H9 (cell line): ENCODE measurements at regions not wholly inside any gene's neighbourhood (a gene's known extent, or its start where the extent isn't known, plus 50 kb on each side); places are given as distances from the start of the nearest gene placed in this dataset.

ENCODE experiments used
- DNase-seq: peaks from one replicate; pipeline ENCODE4 v3.0.0-alpha.2; 2017
- H2AFZ ChIP-seq: one replicate; pipeline ENCODE4 v1.6.1; 2013; ENCODE audit warnings: mild to moderate bottlenecking, low read length, control low read depth, moderate library complexity
- H2AK5ac ChIP-seq: 2 replicates; pipeline ENCODE4 v1.6.1; 2013; ENCODE audit warnings: low read length, control low read depth, mixed read lengths; ENCODE audit not compliant: insufficient read length
- H2BK120ac ChIP-seq: one replicate; pipeline ENCODE4 v1.6.1; 2013; ENCODE audit warnings: low read depth, mild to moderate bottlenecking, low read length, control low read depth, inconsistent platforms; ENCODE audit not compliant: poor library complexity, severe bottlenecking
- H2BK12ac ChIP-seq: 2 replicates; pipeline ENCODE4 v1.6.1; 2013; ENCODE audit warnings: low read length, control low read depth, mixed read lengths, low read depth; ENCODE audit not compliant: insufficient read length
- H2BK15ac ChIP-seq: 2 replicates; pipeline ENCODE4 v1.6.1; 2013; ENCODE audit warnings: low read depth, low read length, control low read depth
- H2BK20ac ChIP-seq: one replicate; pipeline ENCODE4 v1.6.1; 2013; ENCODE audit warnings: low read depth, mild to moderate bottlenecking, low read length, control low read depth, inconsistent platforms; ENCODE audit not compliant: poor library complexity, severe bottlenecking
- H2BK5ac ChIP-seq: 2 replicates; pipeline ENCODE4 v1.6.1; 2013; ENCODE audit warnings: low read length, control low read depth, mixed read lengths; ENCODE audit not compliant: insufficient read length
- H3K14ac ChIP-seq: 2 replicates; pipeline ENCODE4 v1.6.1; 2013; ENCODE audit warnings: low read length, control low read depth; ENCODE audit not compliant: insufficient read depth
- H3K18ac ChIP-seq: 2 replicates; pipeline ENCODE4 v1.6.1; 2013; ENCODE audit warnings: low read depth, mild to moderate bottlenecking, mixed read lengths, low read length, control low read depth; ENCODE audit not compliant: insufficient read length
- H3K23ac ChIP-seq: 2 replicates; pipeline ENCODE4 v1.6.1; 2013; ENCODE audit warnings: low read length, control low read depth, mixed read lengths, low read depth; ENCODE audit not compliant: insufficient read length
- H3K23me2 ChIP-seq: 2 replicates; pipeline ENCODE4 v1.6.1; 2013; ENCODE audit warnings: low read depth, mild to moderate bottlenecking, mixed read lengths, low read length, control low read depth; ENCODE audit not compliant: insufficient read length, poor library complexity, severe bottlenecking
- H3K27ac ChIP-seq: 2 replicates; pipeline ENCODE4 v1.5.1; 2013; ENCODE audit warnings: low read length, control low read depth, mixed read lengths, low read depth; ENCODE audit not compliant: insufficient read length
- H3K27me3 ChIP-seq: 2 replicates; pipeline ENCODE4 v1.6.1; 2013; ENCODE audit warnings: low read length, control low read depth, inconsistent platforms; ENCODE audit not compliant: insufficient read depth
- H3K4ac ChIP-seq: 2 replicates; pipeline ENCODE4 v1.6.1; 2013; ENCODE audit warnings: low read depth, mild to moderate bottlenecking, control low read depth, inconsistent platforms, low read length, moderate library complexity
- H3K4me1 ChIP-seq: 2 replicates; pipeline ENCODE4 v1.6.1; 2013; ENCODE audit warnings: low read length, control low read depth, inconsistent platforms; ENCODE audit not compliant: insufficient read depth
- H3K4me2 ChIP-seq: 2 replicates; pipeline ENCODE4 v1.6.1; 2013; ENCODE audit warnings: low read length, control low read depth, mixed read lengths; ENCODE audit not compliant: insufficient read length, insufficient read depth
- H3K56ac ChIP-seq: 2 replicates; pipeline ENCODE4 v1.6.1; 2013; ENCODE audit warnings: low read depth, mild to moderate bottlenecking, mixed read lengths, low read length, control low read depth; ENCODE audit not compliant: insufficient read length
- H3K79me1 ChIP-seq: 2 replicates; pipeline ENCODE4 v1.6.1; 2013; ENCODE audit warnings: low read depth, mild to moderate bottlenecking, moderate library complexity, low read length, control low read depth, inconsistent platforms; ENCODE audit not compliant: insufficient read depth, poor library complexity, severe bottlenecking
- H3K79me2 ChIP-seq: 2 replicates; pipeline ENCODE4 v1.6.1; 2013; ENCODE audit warnings: low read length, control low read depth, inconsistent platforms; ENCODE audit not compliant: insufficient read depth
- H3K9ac ChIP-seq: 2 replicates; pipeline ENCODE4 v1.6.1; 2013; ENCODE audit warnings: low read length, control low read depth, mixed read lengths; ENCODE audit not compliant: insufficient read length; ENCODE audit errors: extremely low read depth
- H3K9me3 ChIP-seq: one replicate; pipeline ENCODE4 v1.6.1; 2013; ENCODE audit warnings: low read depth, low read length, inconsistent platforms; ENCODE audit not compliant: control insufficient read depth
- H3T11ph ChIP-seq: one replicate; pipeline ENCODE4 v1.6.1; 2013; ENCODE audit warnings: mild to moderate bottlenecking, low read length, control low read depth, inconsistent platforms
- H4K20me1 ChIP-seq: one replicate; pipeline ENCODE4 v1.6.1; 2013; ENCODE audit not compliant: control insufficient read depth, insufficient read length, insufficient read depth
- H4K5ac ChIP-seq: 2 replicates; pipeline ENCODE4 v1.6.1; 2013; ENCODE audit warnings: low read depth, mild to moderate bottlenecking, mixed read lengths, low read length, control low read depth; ENCODE audit not compliant: insufficient read length
- H4K8ac ChIP-seq: replicated peaks from 2 replicates; pipeline ENCODE4 v1.6.1; 2013; ENCODE audit warnings: low read length, control low read depth, mixed read lengths, low read depth; ENCODE audit not compliant: insufficient read length
- H4K91ac ChIP-seq: 2 replicates; pipeline ENCODE4 v1.6.1; 2013; ENCODE audit warnings: low read depth, mild to moderate bottlenecking, moderate library complexity, mixed read lengths, low read length, control low read depth; ENCODE audit not compliant: insufficient read length
- H3K27ac Mint-ChIP-seq, 3 experiments: 2 replicates in 2 of 3; 3 replicates in 1 of 3; pipeline ENCODE4 v1.8.0; 2020 to 2021; ENCODE audit warnings: mixed read lengths in 3 of 3, mild to moderate bottlenecking in 1 of 3, moderate library complexity in 1 of 3
- H3K27me3 Mint-ChIP-seq: 2 replicates; pipeline ENCODE4 v1.8.0; 2021; ENCODE audit warnings: low read depth, mild to moderate bottlenecking, moderate library complexity, mixed read lengths
- H3K36me3 Mint-ChIP-seq, 3 experiments: 2 replicates in 2 of 3; 3 replicates in 1 of 3; pipeline ENCODE4 v1.8.0; 2020 to 2021; ENCODE audit warnings: low read depth in 3 of 3, mixed read lengths in 3 of 3; ENCODE audit not compliant: insufficient read depth in 1 of 3
- H3K4me1 Mint-ChIP-seq, 2 experiments: 2 replicates each; pipeline ENCODE4 v1.8.0; 2020; ENCODE audit warnings: mixed read lengths in 2 of 2
- H3K4me3 Mint-ChIP-seq, 2 experiments: 2 replicates in 1 of 2; 3 replicates in 1 of 2; pipeline ENCODE4 v1.8.0; 2020 to 2021; ENCODE audit warnings: mild to moderate bottlenecking in 2 of 2, mixed read lengths in 2 of 2, moderate library complexity in 1 of 2
- H3K9me3 Mint-ChIP-seq, 2 experiments: 2 replicates in 1 of 2; 3 replicates in 1 of 2; pipeline ENCODE4 v1.8.0; 2020; ENCODE audit warnings: mild to moderate bottlenecking in 2 of 2, mixed read lengths in 2 of 2, moderate library complexity in 1 of 2
- WGBS: extraction: QIAGEN DNeasy Blood & Tissue Kit; methylation state at CpG from one replicate; pipeline ENCODE4 v1.1.7; 2013; ENCODE audit warnings: missing lambda C conversion rate, low lambda C conversion rate, mixed read lengths; ENCODE audit not compliant: insufficient read length; ENCODE audit errors: extremely low coverage; 5-methylcytosine and 5-hydroxymethylcytosine counted together
- TF ChIP-seq, protein P1 (sequence below): fragments of 200-600 bp; sonication (generic); conservative IDR thresholded peaks from 3 replicates; pipeline ENCODE4 v1.8.0; 2021; ENCODE audit warnings: antibody characterized with exemption, mild to moderate bottlenecking

GRCh38 chr7:67375427-67375826 lies 378.8 kb downstream of the TYW1 start:
- Histone ChIP-seq H3K4me1 (no peaks in the 10 kb centered on the region), H4K91ac (no peak overlapping the region), H3K23me2 (no peaks in the 10 kb centered on the region), H3K23ac (no peak overlapping the region), H2AK5ac (no peak overlapping the region), H4K20me1 (no peaks in the 10 kb centered on the region), H3K79me1 (no peaks in the 10 kb centered on the region), H2BK12ac (no peak overlapping the region), H2BK5ac (no peak overlapping the region), H3K79me2 (no peaks in the 10 kb centered on the region), H3K27ac (no peak overlapping the region), H2AFZ (no peak overlapping the region), H3K27me3 (no peaks in the 10 kb centered on the region), H3K56ac (no peak overlapping the region), H3K9me3 (no peaks in the 10 kb centered on the region), H3K14ac (no peak overlapping the region), H4K5ac (no peak overlapping the region), H2BK120ac (no peak overlapping the region), H2BK15ac (no peak overlapping the region), H3T11ph (no peak overlapping the region), H4K8ac (no peak overlapping the region), H3K4me2 (no peak overlapping the region), H3K4ac (no peak overlapping the region), H2BK20ac (no peak overlapping the region), H3K18ac (no peak overlapping the region), H3K9ac (no peak overlapping the region)
- H3K4me1 Mint-ChIP-seq, result no peaks in the 10 kb centered on the region
- no peak for DNase-seq
- H3K4me3 Mint-ChIP-seq, result no peak overlapping the region
- peaks cover 20% of the 10 kb centered on the region for H3K27me3 Mint-ChIP-seq
- H3K9me3 Mint-ChIP-seq, result peaks cover 17 to 19% of the 10 kb centered on the region in 2 experiments
- H3K27ac Mint-ChIP-seq, result no peak overlapping the region
- peaks cover 4 to 13% (median 5%) of the 10 kb centered on the region in 3 experiments for H3K36me3 Mint-ChIP-seq
- TF ChIP-seq, protein P1, sequence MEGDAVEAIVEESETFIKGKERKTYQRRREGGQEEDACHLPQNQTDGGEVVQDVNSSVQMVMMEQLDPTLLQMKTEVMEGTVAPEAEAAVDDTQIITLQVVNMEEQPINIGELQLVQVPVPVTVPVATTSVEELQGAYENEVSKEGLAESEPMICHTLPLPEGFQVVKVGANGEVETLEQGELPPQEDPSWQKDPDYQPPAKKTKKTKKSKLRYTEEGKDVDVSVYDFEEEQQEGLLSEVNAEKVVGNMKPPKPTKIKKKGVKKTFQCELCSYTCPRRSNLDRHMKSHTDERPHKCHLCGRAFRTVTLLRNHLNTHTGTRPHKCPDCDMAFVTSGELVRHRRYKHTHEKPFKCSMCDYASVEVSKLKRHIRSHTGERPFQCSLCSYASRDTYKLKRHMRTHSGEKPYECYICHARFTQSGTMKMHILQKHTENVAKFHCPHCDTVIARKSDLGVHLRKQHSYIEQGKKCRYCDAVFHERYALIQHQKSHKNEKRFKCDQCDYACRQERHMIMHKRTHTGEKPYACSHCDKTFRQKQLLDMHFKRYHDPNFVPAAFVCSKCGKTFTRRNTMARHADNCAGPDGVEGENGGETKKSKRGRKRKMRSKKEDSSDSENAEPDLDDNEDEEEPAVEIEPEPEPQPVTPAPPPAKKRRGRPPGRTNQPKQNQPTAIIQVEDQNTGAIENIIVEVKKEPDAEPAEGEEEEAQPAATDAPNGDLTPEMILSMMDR, result no peak
- no CpG with 5 or more reads among the region's 5 CpGs for WGBS
